ENCODE measurements at regions not wholly inside any gene's neighbourhood (a gene's known extent, or its start where the extent isn't known, plus 50 kb on each side); places are given as distances from the start of the nearest gene placed in this dataset.

DNA sequence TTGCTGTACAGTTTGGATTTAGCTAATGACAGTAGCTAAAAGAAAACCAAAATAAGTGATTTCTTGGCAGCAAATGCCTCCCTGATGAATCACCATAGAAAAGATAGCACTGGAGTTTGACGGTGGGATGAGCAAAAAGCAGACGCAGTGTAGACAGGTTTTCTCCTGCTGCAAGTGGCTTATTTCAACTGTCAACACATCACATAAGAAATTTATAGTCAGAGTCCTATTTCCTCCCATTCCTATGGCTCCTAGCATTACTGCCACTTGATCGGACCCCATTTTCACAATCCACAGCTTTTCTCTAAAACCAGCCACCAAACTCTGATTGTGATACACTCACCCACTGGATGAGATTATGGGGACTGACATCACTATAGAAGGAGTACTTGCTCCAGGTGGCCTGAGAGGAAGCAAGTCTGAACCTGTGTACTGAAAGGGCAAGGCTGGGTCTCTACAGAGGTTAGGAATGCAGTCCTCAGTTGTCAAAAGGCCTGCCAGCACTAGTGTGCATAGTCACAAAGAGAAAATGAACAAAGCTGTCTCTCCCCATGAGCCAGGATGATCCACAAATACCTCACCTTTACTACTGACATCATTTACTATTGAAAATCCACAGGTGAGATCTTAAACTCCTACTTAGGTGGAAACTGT, 359.8 kb downstream of the LTN1 start:
- Mint-ChIP-seq H3K36me3 (ENCODE audit: insufficient read depth, unreplicated experiment) (no peaks in the 10 kb centered on the region), H3K9me3 (ENCODE audit: low read depth, unreplicated experiment) (no peaks in the 10 kb centered on the region), H3K27ac (ENCODE audit: unreplicated experiment) (no peak overlapping the region), H3K4me1 (ENCODE audit: low read depth, unreplicated experiment) (peaks cover 29% of the 10 kb centered on the region), H3K27me3 (ENCODE audit: unreplicated experiment) (no peaks in the 10 kb centered on the region), H3K4me3 (ENCODE audit: low read depth, unreplicated experiment) (no peak overlapping the region)
- TF ChIP-seq, protein P1, sequence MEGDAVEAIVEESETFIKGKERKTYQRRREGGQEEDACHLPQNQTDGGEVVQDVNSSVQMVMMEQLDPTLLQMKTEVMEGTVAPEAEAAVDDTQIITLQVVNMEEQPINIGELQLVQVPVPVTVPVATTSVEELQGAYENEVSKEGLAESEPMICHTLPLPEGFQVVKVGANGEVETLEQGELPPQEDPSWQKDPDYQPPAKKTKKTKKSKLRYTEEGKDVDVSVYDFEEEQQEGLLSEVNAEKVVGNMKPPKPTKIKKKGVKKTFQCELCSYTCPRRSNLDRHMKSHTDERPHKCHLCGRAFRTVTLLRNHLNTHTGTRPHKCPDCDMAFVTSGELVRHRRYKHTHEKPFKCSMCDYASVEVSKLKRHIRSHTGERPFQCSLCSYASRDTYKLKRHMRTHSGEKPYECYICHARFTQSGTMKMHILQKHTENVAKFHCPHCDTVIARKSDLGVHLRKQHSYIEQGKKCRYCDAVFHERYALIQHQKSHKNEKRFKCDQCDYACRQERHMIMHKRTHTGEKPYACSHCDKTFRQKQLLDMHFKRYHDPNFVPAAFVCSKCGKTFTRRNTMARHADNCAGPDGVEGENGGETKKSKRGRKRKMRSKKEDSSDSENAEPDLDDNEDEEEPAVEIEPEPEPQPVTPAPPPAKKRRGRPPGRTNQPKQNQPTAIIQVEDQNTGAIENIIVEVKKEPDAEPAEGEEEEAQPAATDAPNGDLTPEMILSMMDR (IDR thresholded peaks at IDR 0.05; ENCODE audit: unreplicated experiment), result no peak
- BruUV-seq (replicated peaks), result no TSS peak
- intact Hi-C loops (cut with micrococcal nuclease; ENCODE audit: unreplicated experiment), result no loop called here
- CTCF ChIA-PET, result no interaction called here
- DNase-seq, result no peak

DNA sequence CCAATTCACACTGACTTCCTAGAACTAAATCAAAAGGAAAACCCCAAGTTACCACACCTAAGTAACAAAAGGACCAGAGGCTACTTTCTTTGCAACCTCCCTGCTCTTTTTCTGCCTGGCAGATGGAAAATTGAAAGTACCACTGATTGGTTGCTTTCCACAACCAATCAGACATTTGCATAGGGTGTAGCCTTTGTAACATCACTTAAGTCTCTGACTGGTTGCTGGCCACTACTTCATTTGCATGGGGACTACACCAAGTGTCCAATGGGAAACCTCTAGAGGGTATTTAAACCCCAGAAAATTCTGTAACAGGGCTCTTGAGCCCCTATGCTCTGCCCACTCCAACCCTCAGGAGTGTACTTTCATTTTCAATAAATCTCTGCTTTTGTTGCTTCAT, 365.0 kb downstream of the LTN1 start:
- H3K4me3 Mint-ChIP-seq (ENCODE audit: low read depth, unreplicated experiment), result no peak overlapping the region
- CTCF ChIA-PET, result no interaction called here
- no TSS peak for BruUV-seq (replicated peaks)

DNA sequence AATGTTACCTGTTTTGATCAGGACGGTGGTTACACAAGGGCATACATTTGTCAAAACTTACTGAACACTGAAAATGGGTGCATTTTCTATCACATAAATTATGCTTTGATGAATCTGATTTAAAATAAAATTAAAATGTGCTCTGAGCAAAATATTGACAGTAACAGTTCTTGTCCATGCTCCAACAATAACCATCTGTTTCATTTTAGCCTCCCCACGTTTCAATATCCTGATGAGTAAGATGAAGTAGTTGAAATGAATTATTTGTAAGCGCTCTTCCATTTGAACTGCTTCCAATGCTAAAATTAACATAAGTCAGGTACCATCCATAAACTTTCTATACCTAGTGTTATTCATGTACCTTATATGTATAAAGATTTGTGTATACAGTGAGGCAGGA, 365.4 kb downstream of the LTN1 start:
- no peaks in the 10 kb centered on the region for H3K27me3 Mint-ChIP-seq (ENCODE audit: unreplicated experiment)
- BruUV-seq (replicated peaks), result no TSS peak

More for the DNA sequence above, 365.0 kb downstream of the LTN1 start:
- intact Hi-C loops (cut with micrococcal nuclease; ENCODE audit: unreplicated experiment), result no loop called here
- no peaks in the 10 kb centered on the region for H3K36me3 Mint-ChIP-seq (ENCODE audit: insufficient read depth, unreplicated experiment)
- TF ChIP-seq, protein P1 (IDR thresholded peaks at IDR 0.05; ENCODE audit: unreplicated experiment), result no peak
- DNase-seq, result no peak
- H3K4me1 Mint-ChIP-seq (ENCODE audit: low read depth, unreplicated experiment), result peaks cover 4% of the 10 kb centered on the region
- no peak overlapping the region for H3K27ac Mint-ChIP-seq (ENCODE audit: unreplicated experiment)
- no peaks in the 10 kb centered on the region for H3K9me3 Mint-ChIP-seq (ENCODE audit: low read depth, unreplicated experiment)
- H3K27me3 Mint-ChIP-seq (ENCODE audit: unreplicated experiment), result no peaks in the 10 kb centered on the region

DNA sequence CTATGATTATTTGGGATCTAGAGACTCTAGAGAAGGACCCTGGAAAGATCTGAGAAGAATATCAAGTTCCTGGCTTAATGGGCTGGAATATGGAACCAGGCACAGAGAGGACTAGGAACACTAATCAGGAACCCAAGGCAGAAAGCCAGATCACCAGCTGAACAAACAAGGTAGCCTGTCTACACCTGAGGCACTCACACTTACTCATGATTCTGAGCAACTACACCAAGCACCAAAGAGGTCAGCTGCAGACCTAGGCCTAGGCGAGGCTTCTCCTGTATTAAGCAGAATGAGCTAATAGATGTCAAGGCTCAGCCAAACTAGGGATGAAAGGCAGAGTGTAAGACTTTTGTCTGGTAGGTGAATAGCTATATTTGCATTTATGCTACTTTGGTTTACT, 368.1 kb downstream of the LTN1 start:
- Mint-ChIP-seq H3K9me3 (ENCODE audit: low read depth, unreplicated experiment) (no peaks in the 10 kb centered on the region), H3K4me3 (ENCODE audit: low read depth, unreplicated experiment) (no peak overlapping the region), H3K27me3 (ENCODE audit: unreplicated experiment) (no peaks in the 10 kb centered on the region), H3K36me3 (ENCODE audit: insufficient read depth, unreplicated experiment) (no peaks in the 10 kb centered on the region), H3K4me1 (ENCODE audit: low read depth, unreplicated experiment) (no peaks in the 10 kb centered on the region), H3K27ac (ENCODE audit: unreplicated experiment) (no peak overlapping the region)
- CTCF ChIA-PET, result interaction anchor here (0.7 kb wide), 1 partner anchor 96 kb away, joined by 4 read pairs; no protein-coding TSS in a partner anchor
- TF ChIP-seq, protein P1 (IDR thresholded peaks at IDR 0.05; ENCODE audit: unreplicated experiment), result no peak
- BruUV-seq (replicated peaks), result no TSS peak
- intact Hi-C loops (cut with micrococcal nuclease; ENCODE audit: unreplicated experiment), result no loop called here
- no peak for DNase-seq

More for the DNA sequence above, 365.4 kb downstream of the LTN1 start:
- CTCF ChIA-PET, result no interaction called here
- no peaks in the 10 kb centered on the region for H3K36me3 Mint-ChIP-seq (ENCODE audit: insufficient read depth, unreplicated experiment)
- intact Hi-C loops (cut with micrococcal nuclease; ENCODE audit: unreplicated experiment), result no loop called here
- H3K4me1 Mint-ChIP-seq (ENCODE audit: low read depth, unreplicated experiment), result no peaks in the 10 kb centered on the region
- TF ChIP-seq, protein P1 (IDR thresholded peaks at IDR 0.05; ENCODE audit: unreplicated experiment), result no peak
- no peaks in the 10 kb centered on the region for H3K9me3 Mint-ChIP-seq (ENCODE audit: low read depth, unreplicated experiment)
- H3K27ac Mint-ChIP-seq (ENCODE audit: unreplicated experiment), result no peak overlapping the region
- H3K4me3 Mint-ChIP-seq (ENCODE audit: low read depth, unreplicated experiment), result no peak overlapping the region
- no peak for DNase-seq
